ENCODE measurements at regions not wholly inside any gene's neighbourhood (a gene's known extent, or its start where the extent isn't known, plus 50 kb on each side); places are given as distances from the start of the nearest gene placed in this dataset.
A peak's percentile ranks its signal among the peaks of the same experiment; 100 is the strongest.
"Not testable (repeated sequence)": the region's sequence is repeated elsewhere in the genome, so short reads cannot be mapped to it uniquely, and the experiment has no call there.

GRCh38 chr3:148439254-148439822 is 258.4 kb upstream of the AGTR1 start:
- no peak for DNase-seq

GRCh38 chr3:148441191-148441590 is 256.5 kb upstream of the AGTR1 start:
- DNase-seq, result no peak

- DNase-seq, result no peak
These were observed 246.9 kb upstream of the AGTR1 start for GRCh38 chr3:148450819-148451218.

GRCh38 chr3:148451969-148452368 is 245.7 kb upstream of the AGTR1 start:
- DNase-seq, result no peak

- DNase-seq, result peak; percentile 35
These were observed 243.9 kb upstream of the AGTR1 start for GRCh38 chr3:148453781-148454191.

GRCh38 chr3:148455098-148455497 is 242.6 kb upstream of the AGTR1 start:
- no peak for DNase-seq

GRCh38 chr3:148457886-148458285 is 239.8 kb upstream of the AGTR1 start:
- DNase-seq, result no peak

- DNase-seq, result no peak
These were observed 237.7 kb upstream of the AGTR1 start for GRCh38 chr3:148459931-148460513.

GRCh38 chr3:148460686-148461085 is 237.0 kb upstream of the AGTR1 start:
- DNase-seq, result no peak

GRCh38 chr3:148464246-148464645 is 233.5 kb upstream of the AGTR1 start:
- DNase-seq, result peak; percentile 10

GRCh38 chr3:148466143-148466542 is 231.6 kb upstream of the AGTR1 start:
- peak; percentile 71 for DNase-seq

- DNase-seq, result no peak
These were observed 230.5 kb upstream of the AGTR1 start for GRCh38 chr3:148466980-148467740.

GRCh38 chr3:148477375-148477774 is 220.3 kb upstream of the AGTR1 start:
- DNase-seq, result no peak

GRCh38 chr3:148493631-148494030 is 204.1 kb upstream of the AGTR1 start:
- no peak for DNase-seq

- DNase-seq, result no peak
These were observed 203.3 kb upstream of the AGTR1 start for GRCh38 chr3:148494451-148494850.

GRCh38 chr3:148500881-148501280 is 196.8 kb upstream of the AGTR1 start:
- DNase-seq, result no peak

- no peak for DNase-seq
These were observed 187.6 kb upstream of the AGTR1 start for GRCh38 chr3:148510116-148510515.

GRCh38 chr3:148510561-148510960 is 187.1 kb upstream of the AGTR1 start:
- no peak for DNase-seq

- peak; percentile 28 for DNase-seq
These were observed 185.1 kb upstream of the AGTR1 start for GRCh38 chr3:148512648-148513047.

- peak; percentile 67 for DNase-seq
These were observed 184.6 kb upstream of the AGTR1 start for GRCh38 chr3:148513096-148513543.

- DNase-seq, result no peak
These were observed 179.2 kb upstream of the AGTR1 start for GRCh38 chr3:148518520-148518919.

- DNase-seq, result not testable (repeated sequence)
These were observed 172.1 kb upstream of the AGTR1 start for GRCh38 chr3:148525621-148526020.

GRCh38 chr3:148528024-148528423 is 169.7 kb upstream of the AGTR1 start:
- no peak for DNase-seq

GRCh38 chr3:148531836-148532235 is 165.9 kb upstream of the AGTR1 start:
- no peak for DNase-seq
